ENCODE measurements at regions not wholly inside any gene's neighbourhood (a gene's known extent, or its start where the extent isn't known, plus 50 kb on each side); places are given as distances from the start of the nearest gene placed in this dataset.
"Not testable (repeated sequence)": the region's sequence is repeated elsewhere in the genome, so short reads cannot be mapped to it uniquely, and the experiment has no call there.

DNA sequence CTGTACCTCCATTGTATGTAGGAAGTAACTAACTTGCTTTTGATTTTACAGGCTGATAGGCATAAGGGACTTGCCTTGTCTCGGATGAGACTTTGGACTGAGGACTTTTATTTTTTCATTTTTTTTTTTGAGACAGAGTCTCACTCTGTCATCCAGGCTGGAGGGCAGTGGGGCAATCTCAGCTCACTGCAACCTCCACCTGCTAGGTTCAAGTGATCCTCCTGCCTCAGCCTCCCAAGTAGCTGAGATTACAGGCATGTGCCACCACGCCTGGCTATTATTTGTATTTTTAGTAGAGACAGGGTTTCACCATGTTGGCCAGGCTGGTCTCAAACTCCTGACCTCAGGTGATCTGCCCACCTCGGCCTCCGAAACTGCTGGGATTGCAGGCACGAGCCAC, 80.2 kb upstream of the SYN3 start:
- TF ChIP-seq, protein P1, sequence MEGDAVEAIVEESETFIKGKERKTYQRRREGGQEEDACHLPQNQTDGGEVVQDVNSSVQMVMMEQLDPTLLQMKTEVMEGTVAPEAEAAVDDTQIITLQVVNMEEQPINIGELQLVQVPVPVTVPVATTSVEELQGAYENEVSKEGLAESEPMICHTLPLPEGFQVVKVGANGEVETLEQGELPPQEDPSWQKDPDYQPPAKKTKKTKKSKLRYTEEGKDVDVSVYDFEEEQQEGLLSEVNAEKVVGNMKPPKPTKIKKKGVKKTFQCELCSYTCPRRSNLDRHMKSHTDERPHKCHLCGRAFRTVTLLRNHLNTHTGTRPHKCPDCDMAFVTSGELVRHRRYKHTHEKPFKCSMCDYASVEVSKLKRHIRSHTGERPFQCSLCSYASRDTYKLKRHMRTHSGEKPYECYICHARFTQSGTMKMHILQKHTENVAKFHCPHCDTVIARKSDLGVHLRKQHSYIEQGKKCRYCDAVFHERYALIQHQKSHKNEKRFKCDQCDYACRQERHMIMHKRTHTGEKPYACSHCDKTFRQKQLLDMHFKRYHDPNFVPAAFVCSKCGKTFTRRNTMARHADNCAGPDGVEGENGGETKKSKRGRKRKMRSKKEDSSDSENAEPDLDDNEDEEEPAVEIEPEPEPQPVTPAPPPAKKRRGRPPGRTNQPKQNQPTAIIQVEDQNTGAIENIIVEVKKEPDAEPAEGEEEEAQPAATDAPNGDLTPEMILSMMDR (IDR thresholded peaks at IDR 0.05), result not testable (repeated sequence)
- not testable (repeated sequence) for TF ChIP-seq POLR2A (IDR thresholded peaks at IDR 0.05)

Data from adrenal gland (tissue), 5 donors.